GM19438 (cell line): ENCODE measurements at regions not wholly inside any gene's neighbourhood (a gene's known extent, or its start where the extent isn't known, plus 50 kb on each side); places are given as distances from the start of the nearest gene placed in this dataset.
"Not testable (repeated sequence)": the region's sequence is repeated elsewhere in the genome, so short reads cannot be mapped to it uniquely, and the experiment has no call there.

Source experiments
- ATAC-seq: cut with Tn5 transposase; IDR thresholded peaks from one replicate; pipeline ENCODE4 v1.9.1; 2021; ENCODE audit warnings: low read depth; ENCODE audit not compliant: unreplicated experiment

DNA sequence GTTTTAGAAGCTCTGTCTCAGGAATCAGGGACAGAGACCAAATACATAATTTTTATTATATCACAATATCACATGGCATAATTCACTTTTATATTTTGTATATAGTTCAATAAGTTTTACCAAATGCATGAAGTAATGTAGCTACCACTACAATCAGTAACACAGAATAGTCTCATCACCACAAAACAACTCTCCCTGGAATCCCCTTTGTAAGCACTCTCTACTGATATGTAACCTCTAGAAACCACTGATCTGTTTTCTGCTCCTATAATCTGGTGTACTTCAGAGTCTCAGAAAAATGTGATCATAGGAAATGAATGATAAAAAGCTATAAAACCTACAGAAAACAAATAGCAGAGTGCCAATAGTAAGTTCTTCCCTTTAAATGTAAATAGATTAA lies 1465.9 kb downstream of the SPATA31A7 start:
- ATAC-seq: not testable (repeated sequence)

DNA sequence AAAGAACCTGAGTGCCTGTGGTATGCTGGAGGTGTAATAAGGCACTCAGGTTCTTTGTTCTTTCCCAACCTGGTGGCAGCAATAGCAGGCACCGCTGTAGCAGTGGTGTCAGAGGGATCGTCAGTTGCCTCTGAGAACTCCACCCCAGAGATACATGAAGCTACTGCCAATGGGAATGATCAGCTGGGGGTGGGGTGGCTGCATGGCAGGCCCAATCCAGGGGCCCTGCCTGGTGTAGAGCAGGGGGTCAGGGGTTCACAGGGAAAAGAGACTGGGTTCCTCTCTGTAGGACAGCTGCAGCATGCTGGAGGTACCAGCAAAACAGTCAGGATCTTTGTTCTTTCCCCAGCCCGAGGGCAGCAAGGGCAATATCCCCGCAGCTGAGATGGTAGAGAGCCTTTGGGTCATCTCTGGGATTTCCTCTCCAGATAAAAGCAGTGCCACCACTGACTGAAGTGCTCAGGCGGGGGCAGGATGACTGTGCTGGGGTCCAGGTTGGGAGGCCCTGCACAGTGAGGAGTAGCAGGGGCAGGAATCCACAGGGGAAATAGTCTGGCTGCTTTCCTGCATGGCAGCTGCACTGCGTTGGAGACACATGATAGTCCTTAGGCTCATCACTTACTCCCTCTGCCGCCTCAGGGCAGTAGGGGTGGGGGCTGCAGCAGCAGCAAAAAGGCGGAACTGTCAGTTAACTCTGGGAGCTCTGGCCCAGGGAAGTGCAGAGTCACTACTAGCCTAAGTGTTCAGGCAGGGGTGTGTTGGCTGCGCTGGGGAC lies 1473.1 kb downstream of the SPATA31A7 start:
- not testable (repeated sequence) for ATAC-seq

- not testable (repeated sequence) for ATAC-seq
These were observed 1473.7 kb downstream of the SPATA31A7 start for GRCh38 chr9:62663512-62663911.

DNA sequence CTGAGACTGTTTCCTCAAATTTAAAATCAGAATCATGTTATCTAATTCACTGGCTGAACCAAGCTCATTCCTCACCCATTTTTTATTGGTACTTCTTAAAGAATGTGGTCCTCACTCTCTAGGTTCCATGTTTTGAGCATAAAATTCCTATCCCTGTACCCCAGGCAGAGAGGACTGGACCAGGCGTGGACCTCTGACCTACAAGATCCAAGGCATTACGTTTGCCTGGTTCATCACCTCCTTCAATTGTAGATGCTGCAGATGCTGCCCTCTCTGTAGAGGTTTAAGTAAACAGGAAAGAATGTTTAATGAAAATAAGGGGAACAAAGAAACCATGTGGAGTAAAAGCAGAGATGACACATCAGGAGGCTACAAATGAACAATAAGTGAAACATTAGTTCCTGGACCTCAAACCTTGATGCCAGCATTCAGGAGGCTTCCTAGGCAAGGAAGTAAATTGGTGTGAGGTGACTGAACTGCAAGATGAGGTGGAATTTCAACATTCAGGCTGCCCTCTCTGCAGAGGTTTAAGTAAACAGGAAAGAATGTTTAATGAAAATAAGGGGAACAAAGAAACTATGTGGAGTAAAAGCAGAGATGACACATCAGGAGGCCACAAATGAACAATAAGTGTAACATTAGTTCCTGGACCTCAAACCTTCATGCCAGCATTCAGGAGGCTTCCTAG lies 1477.4 kb downstream of the SPATA31A7 start:
- not testable (repeated sequence) for ATAC-seq

DNA sequence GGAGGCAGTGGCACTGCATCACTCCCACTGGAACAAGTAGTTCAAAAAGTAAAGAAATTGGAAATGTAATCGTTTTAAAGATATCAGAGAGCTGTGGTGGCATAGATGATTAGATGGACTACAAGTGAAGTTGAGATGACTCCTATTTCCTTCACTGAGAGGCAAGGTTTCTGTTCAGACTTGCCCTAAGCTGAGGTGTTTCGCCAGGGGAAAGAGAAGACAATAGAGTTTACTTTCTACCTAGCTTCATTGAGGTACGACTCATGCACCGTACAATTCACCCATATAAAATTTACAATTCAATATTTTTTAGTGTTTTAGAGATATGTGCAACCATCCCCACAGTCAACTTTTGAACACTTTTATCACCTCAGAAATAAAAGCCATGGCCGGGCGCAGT lies 1487.2 kb downstream of the SPATA31A7 start:
- ATAC-seq: not testable (repeated sequence)

DNA sequence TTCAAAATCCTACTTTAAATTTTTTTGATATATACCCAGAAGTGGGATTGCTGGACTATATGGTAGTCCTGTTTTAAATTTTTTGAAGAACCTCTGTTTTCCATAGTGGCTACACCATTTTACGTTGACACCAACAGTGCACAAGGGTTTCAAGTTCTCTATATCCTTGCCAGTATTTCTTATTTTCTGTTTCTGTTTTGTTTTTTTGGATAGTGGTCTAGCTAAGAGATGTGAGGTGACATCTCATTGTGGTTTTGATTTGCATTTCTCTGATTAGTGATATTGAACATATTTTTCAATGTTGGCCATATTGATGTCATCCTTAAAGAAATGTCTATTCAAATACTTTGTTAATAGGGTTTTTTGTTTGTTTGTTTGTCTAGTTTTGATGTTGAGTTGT lies 1488.5 kb downstream of the SPATA31A7 start:
- ATAC-seq: not testable (repeated sequence)

GRCh38 chr9:62679020-62679419 lies 1489.2 kb downstream of the SPATA31A7 start:
- ATAC-seq: not testable (repeated sequence)

GRCh38 chr9:62684833-62685647 lies 1495.2 kb downstream of the SPATA31A7 start:
- ATAC-seq: peak; percentile 92

DNA sequence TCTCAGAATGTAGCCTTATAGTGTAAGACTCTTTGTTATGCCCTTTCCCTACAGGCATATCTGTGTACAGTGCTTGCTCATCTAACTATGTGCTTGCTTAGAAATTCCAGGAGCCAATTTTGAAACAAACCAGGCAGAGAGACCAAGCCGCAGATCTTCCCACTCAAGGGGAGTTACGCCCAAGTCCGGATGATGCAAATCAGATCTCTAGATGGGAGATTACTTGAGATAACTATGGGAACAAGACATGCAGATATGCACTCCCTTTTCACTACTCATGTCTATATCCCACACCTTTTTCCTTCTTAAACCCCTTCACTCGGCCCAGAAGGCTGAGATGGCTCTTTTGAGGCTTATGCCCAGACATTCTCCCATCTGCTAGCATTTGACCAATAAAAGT lies 1496.5 kb downstream of the SPATA31A7 start:
- not testable (repeated sequence) for ATAC-seq

DNA sequence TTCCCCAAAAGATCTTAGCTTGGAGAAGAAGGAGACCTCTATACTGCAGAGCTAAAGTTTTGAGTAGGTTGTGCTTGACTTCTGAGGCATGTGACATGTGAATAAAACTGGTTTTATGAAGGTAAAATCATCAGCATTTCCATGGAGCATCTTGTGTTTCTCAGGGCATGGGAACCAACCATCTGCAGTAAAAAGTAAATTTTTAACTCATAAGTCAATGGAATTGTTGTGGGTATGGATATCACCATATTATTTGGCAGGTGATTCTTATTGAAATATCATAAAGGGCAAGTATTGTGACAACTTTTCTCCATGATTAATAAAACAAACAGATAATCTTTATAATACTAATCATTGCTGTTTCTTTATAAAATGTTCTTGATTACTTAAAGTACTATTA lies 1503.2 kb downstream of the SPATA31A7 start:
- not testable (repeated sequence) for ATAC-seq

GRCh38 chr9:62711317-62711716 lies 1521.5 kb downstream of the SPATA31A7 start:
- ATAC-seq: not testable (repeated sequence)

- not testable (repeated sequence) for ATAC-seq
These were observed 1535.7 kb downstream of the SPATA31A7 start for GRCh38 chr9:62725580-62725979.

DNA sequence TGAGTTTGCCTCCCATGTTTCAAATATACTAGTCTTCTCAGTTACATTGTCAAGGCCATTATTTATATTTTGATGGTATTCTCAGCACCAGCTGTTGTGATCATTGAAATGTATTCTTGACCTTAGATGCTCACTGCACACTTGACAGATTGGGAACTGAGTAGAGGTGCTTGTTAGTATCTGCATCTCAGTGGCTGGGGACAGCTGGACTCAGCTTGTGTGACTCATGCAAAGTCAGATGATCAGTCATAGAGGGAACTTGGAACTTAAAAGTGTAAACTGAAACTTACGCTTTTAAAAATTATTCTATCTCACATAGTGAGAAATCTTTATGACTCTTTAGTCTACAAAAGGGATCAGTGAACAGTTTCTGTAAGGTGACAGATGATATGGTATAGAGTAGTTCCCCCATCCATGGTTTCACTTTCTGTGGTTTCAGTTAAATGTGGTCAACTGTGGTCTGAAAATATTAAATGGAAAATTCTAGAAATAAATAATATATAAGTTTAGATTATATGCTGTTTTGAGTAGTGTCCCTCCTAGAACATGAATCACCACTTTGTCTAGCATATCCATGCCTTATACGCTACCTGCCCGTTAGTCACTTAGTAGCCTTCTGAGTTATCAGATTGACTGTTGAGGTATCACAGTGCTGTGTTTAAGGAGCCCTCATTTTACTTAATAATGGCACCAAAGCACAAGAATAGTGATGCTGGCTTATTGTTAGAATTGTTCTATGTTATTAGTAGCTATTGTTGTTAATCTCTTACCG lies 1540.6 kb downstream of the SPATA31A7 start:
- peak; percentile 91 for ATAC-seq

GRCh38 chr9:62731015-62731414 lies 1541.2 kb downstream of the SPATA31A7 start:
- ATAC-seq: not testable (repeated sequence)

GRCh38 chr9:62737004-62737606 lies 1547.3 kb downstream of the SPATA31A7 start:
- not testable (repeated sequence) for ATAC-seq

DNA sequence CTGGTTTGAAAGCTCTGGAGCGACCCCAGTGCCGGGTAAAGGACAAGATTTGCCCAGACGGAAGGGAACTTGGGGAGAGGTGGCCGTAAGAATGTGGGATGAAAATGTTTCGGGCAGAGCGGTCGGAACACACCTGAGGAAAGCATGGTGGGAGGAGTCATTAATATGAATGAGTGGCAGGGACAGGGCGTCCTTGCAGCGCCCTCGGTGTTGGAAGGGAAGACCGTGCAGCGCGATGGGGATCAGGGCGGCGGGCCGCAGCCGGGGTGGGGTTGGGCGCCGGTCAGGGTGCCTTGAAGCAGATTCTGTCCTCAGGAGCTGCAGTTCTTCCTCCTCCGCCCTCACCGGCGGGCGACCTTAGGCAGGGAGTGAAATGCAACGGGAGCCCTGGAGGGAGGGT lies 1548.1 kb downstream of the SPATA31A7 start:
- ATAC-seq: not testable (repeated sequence)

GRCh38 chr9:62745774-62746529 lies 1556.1 kb downstream of the SPATA31A7 start:
- ATAC-seq: not testable (repeated sequence)
